K562 (cell line): ENCODE measurements at regions not wholly inside any gene's neighbourhood (a gene's known extent, or its start where the extent isn't known, plus 50 kb on each side); places are given as distances from the start of the nearest gene placed in this dataset.

ENCODE experiments used
- ATAC-seq: fragments of 200-7000 bp; cut with Tn5 transposase; 3 replicates; pipeline ENCODE4 v1.9.1; 2020; ENCODE audit warnings: moderate library complexity
- BruUV-seq: library from RNA; stranded (reverse); fragments of 400-500 nt; replicated peaks from 2 replicates; lab custom pipeline; 2021; lab: Mats Ljungman, UMichigan
- CTCF ChIA-PET: fragments of 300-600 bp; formaldehyde crosslinking; extraction: SDS; loops from one replicate; lab custom pipeline; 2021; ENCODE audit warnings: low intra/inter-chr PET ratio; lab: Yijun Ruan, JAX
- POLR2A ChIA-PET: fragments of 300-600, 350-650 bp; sonication (Branson Sonifier 250); formaldehyde crosslinking; extraction: SDS; loops from one replicate; lab custom pipeline; 2021; ENCODE audit warnings: antibody characterized with exemption, inconsistent platforms; lab: Yijun Ruan, JAX
- DNase-seq, 4 experiments: peaks; one replicate each; pipeline versions ENCODE4 v3.0.0 to v3.0.0-alpha.2; 2011 to 2018; ENCODE audit warnings: low spot score in 3 of 4, mixed read lengths in 3 of 4; ENCODE audit errors: extremely low read depth in 1 of 4
- FAIRE-seq: peaks from 2 replicates; lab custom pipeline; 2011; peaks lifted over from hg19 to GRCh38; lab: Jason Lieb, UNC
- H2AFZ ChIP-seq: 2 replicates; pipeline ENCODE4 v1.6.0; 2011; ENCODE audit warnings: low read depth, low read length, control low read depth, inconsistent platforms
- H3K27ac ChIP-seq: fragments of 200-600 bp; 3 replicates; pipeline ENCODE4 v1.8.0; 2011; ENCODE audit warnings: low read depth, mild to moderate bottlenecking, control low read depth, inconsistent platforms, low read length, moderate library complexity, mixed read lengths; ENCODE audit errors: extremely low read depth
- H3K27me3 ChIP-seq, 2 experiments: fragments of 300-600 bp in 1 of 2; 2 replicates in 1 of 2; 3 replicates in 1 of 2; pipeline versions ENCODE4 v1.6.0 to v1.8.0; 2011; ENCODE audit warnings: inconsistent platforms in 2 of 2, low read length in 2 of 2, mild to moderate bottlenecking in 1 of 2, mixed read lengths in 1 of 2, moderate library complexity in 1 of 2; ENCODE audit not compliant: control insufficient read depth in 2 of 2, insufficient read depth in 2 of 2
- H3K36me3 ChIP-seq: fragments of 300-600 bp; 3 replicates; pipeline ENCODE4 v1.8.0; 2011; ENCODE audit warnings: mild to moderate bottlenecking, low read length, inconsistent platforms; ENCODE audit not compliant: control insufficient read depth, insufficient read depth
- H3K4me1 ChIP-seq, 2 experiments: fragments of 200-600 bp in 1 of 2; replicated peaks in 1 of 2; 2 replicates in 1 of 2; 3 replicates in 1 of 2; pipeline versions ENCODE4 v1.5.1 to v1.8.0; 2011; ENCODE audit warnings: inconsistent platforms in 2 of 2, low read length in 2 of 2, mild to moderate bottlenecking in 1 of 2, mixed read lengths in 1 of 2, moderate library complexity in 1 of 2; ENCODE audit not compliant: control insufficient read depth in 2 of 2, insufficient read depth in 2 of 2
- H3K4me2 ChIP-seq: 2 replicates; pipeline ENCODE4 v1.6.1; 2011; ENCODE audit warnings: low read length, control low read depth, inconsistent platforms, mixed read lengths; ENCODE audit not compliant: insufficient read depth
- H3K4me3 ChIP-seq: fragments of 200-600 bp; sonication (generic), shearing (Covaris generic); 2 replicates; pipeline ENCODE4 v1.5.1; 2016; ENCODE audit warnings: control low read depth, inconsistent platforms
- H3K79me2 ChIP-seq: fragments of 200-600 bp; 3 replicates; pipeline ENCODE4 v1.8.0; 2011; ENCODE audit warnings: low read length, inconsistent platforms; ENCODE audit not compliant: control insufficient read depth, insufficient read depth
- H3K9ac ChIP-seq, 2 experiments: 2 replicates each; pipeline versions ENCODE4 v1.6.0 to v1.6.1; 2011; ENCODE audit warnings: low read depth in 2 of 2, low read length in 2 of 2, control low read depth in 1 of 2, inconsistent platforms in 1 of 2, mild to moderate bottlenecking in 1 of 2, mixed read lengths in 1 of 2; ENCODE audit not compliant: insufficient read depth in 1 of 2
- H3K9me1 ChIP-seq: one replicate; pipeline ENCODE4 v1.6.0; 2011; ENCODE audit warnings: inconsistent platforms, mild to moderate bottlenecking, low read length, moderate library complexity; ENCODE audit not compliant: control insufficient read depth, insufficient read depth
- H3K9me3 ChIP-seq: replicated peaks from 2 replicates; pipeline ENCODE4 v1.5.1; 2011; ENCODE audit warnings: low read depth, low read length, inconsistent platforms; ENCODE audit not compliant: control insufficient read depth, insufficient read depth
- H4K20me1 ChIP-seq: replicated peaks from 2 replicates; pipeline ENCODE4 v1.6.1; 2011; ENCODE audit warnings: low read length, inconsistent platforms, mixed read lengths; ENCODE audit not compliant: control insufficient read depth, insufficient read depth
- CBFA2T2 ChIP-seq: fragments of 450-650 bp; conservative IDR thresholded peaks from 2 replicates; pipeline ENCODE4 v1.6.1; 2017; ENCODE audit warnings: mild to moderate bottlenecking
- DMBX1 ChIP-seq: fragments of 250-450 bp; sonication (Bioruptor Pico); IDR thresholded peaks from 2 replicates; pipeline ENCODE4 v1.8.0; 2022; ENCODE audit warnings: inconsistent platforms, mild to moderate bottlenecking, moderate library complexity, borderline replicate concordance
- EGR1 ChIP-seq: fragments of 450-650 bp; conservative IDR thresholded peaks from 2 replicates; pipeline ENCODE4 v1.6.1; 2017; ENCODE audit warnings: mild to moderate bottlenecking
- ETS2 ChIP-seq: IDR thresholded peaks from 2 replicates; pipeline ENCODE4 v1.6.1; 2016; ENCODE audit warnings: borderline replicate concordance, missing genetic modification characterization, mild to moderate bottlenecking, moderate library complexity, missing compliant biosample characterization; ENCODE audit not compliant: poor library complexity, severe bottlenecking
- GATAD2B ChIP-seq: fragments of 450-650 bp; IDR thresholded peaks from 2 replicates; pipeline ENCODE4 v1.6.1; 2017; ENCODE audit warnings: mild to moderate bottlenecking, borderline replicate concordance
- HDAC2 ChIP-seq: fragments of 450-650 bp; IDR thresholded peaks from 2 replicates; pipeline ENCODE4 v1.6.1; 2016; ENCODE audit warnings: mild to moderate bottlenecking
- HDAC3 ChIP-seq: fragments of 450-650 bp; IDR thresholded peaks from 2 replicates; pipeline ENCODE4 v1.6.1; 2018; ENCODE audit warnings: borderline replicate concordance, mild to moderate bottlenecking, moderate library complexity; ENCODE audit not compliant: partially characterized antibody
- MCM5 ChIP-seq: fragments of 450-650 bp; IDR thresholded peaks from 2 replicates; pipeline ENCODE4 v1.6.1; 2016; ENCODE audit warnings: low read depth
- NCOA4 ChIP-seq: fragments of 450-650 bp; IDR thresholded peaks from 2 replicates; pipeline ENCODE4 v1.6.1; 2018; ENCODE audit warnings: mild to moderate bottlenecking; ENCODE audit not compliant: partially characterized antibody
- NCOR1 ChIP-seq: fragments of 450-650 bp; IDR thresholded peaks from 2 replicates; pipeline ENCODE4 v1.6.1; 2016; ENCODE audit warnings: mild to moderate bottlenecking, moderate library complexity
- POLR2AphosphoS2 ChIP-seq: IDR thresholded peaks from 2 replicates; pipeline ENCODE4 v1.6.1; 2012; ENCODE audit warnings: low read length, improper control_type of control experiment
- POLR2G ChIP-seq: fragments of 200-400 bp; formaldehyde crosslinking; IDR thresholded peaks from 2 replicates; pipeline ENCODE4 v1.6.1; 2017; ENCODE audit warnings: low read depth, mild to moderate bottlenecking, antibody characterized with exemption, low read length, moderate library complexity
- PURB ChIP-seq: sonication (generic); formaldehyde crosslinking; IDR thresholded peaks from 2 replicates; pipeline ENCODE4 v1.9.0; 2021; ENCODE audit warnings: low read depth, mild to moderate bottlenecking, missing genetic modification reagents
- RB1 ChIP-seq: fragments of 450-650 bp; IDR thresholded peaks from 2 replicates; pipeline ENCODE4 v1.6.1; 2017; ENCODE audit warnings: low read depth, mild to moderate bottlenecking
- SETDB1 ChIP-seq: IDR thresholded peaks from one replicate; pipeline ENCODE4 v1.6.1; 2012; ENCODE audit warnings: low read length, control low read depth, inconsistent platforms
- ZBTB8A ChIP-seq: fragments of 450-650 bp; IDR thresholded peaks from 2 replicates; pipeline ENCODE4 v1.6.1; 2018; ENCODE audit warnings: mild to moderate bottlenecking, moderate library complexity; ENCODE audit not compliant: partially characterized antibody
- ZKSCAN1 ChIP-seq: fragments of 150-350 bp; IDR thresholded peaks from 2 replicates; pipeline ENCODE4 v1.6.1; 2016; ENCODE audit warnings: low read depth, low read length
- ZNF263 ChIP-seq: sonication (generic); formaldehyde crosslinking; IDR thresholded peaks from 2 replicates; pipeline ENCODE4 v1.8.0; 2022; ENCODE audit warnings: mild to moderate bottlenecking, missing genetic modification reagents, borderline replicate concordance
- ZNF436 ChIP-seq: fragments of 250-450, 450-650 bp; sonication (Bioruptor Pico); formaldehyde crosslinking; IDR thresholded peaks from 2 replicates; pipeline ENCODE4 v1.7.0; 2020; ENCODE audit warnings: mild to moderate bottlenecking
- WGBS: fragments of 100-300 bp; shearing (Covaris generic); methylation state at CpG from one replicate; pipeline ENCODE4 v1.1.6; 2016; ENCODE audit warnings: low coverage, mixed read lengths; ENCODE audit not compliant: insufficient coverage; ENCODE audit errors: missing lambda C conversion rate; 5-methylcytosine and 5-hydroxymethylcytosine counted together
- in situ Hi-C: fragments of 300-500 bp; cut with MboI; formaldehyde crosslinking; loops from 4 replicates; pipeline ENCODE4 v1.15.0; 2018; ENCODE audit warnings: inconsistent platforms, mixed read lengths
- intact Hi-C: fragments of 100-400 bp; cut with micrococcal nuclease; formaldehyde crosslinking; loops from 2 replicates; pipeline ENCODE4 v1.14.2; 2022
- TF ChIP-seq, protein P1 (sequence below), 2 experiments: fragments of 450-650 bp in 1 of 2; sonication (generic) in 1 of 2; formaldehyde crosslinking; conservative IDR thresholded peaks; 2 replicates each; pipeline versions ENCODE4 v1.4.0 to v1.8.1; 2020 to 2022; ENCODE audit warnings: mild to moderate bottlenecking in 1 of 2, missing genetic modification reagents in 1 of 2

DNA sequence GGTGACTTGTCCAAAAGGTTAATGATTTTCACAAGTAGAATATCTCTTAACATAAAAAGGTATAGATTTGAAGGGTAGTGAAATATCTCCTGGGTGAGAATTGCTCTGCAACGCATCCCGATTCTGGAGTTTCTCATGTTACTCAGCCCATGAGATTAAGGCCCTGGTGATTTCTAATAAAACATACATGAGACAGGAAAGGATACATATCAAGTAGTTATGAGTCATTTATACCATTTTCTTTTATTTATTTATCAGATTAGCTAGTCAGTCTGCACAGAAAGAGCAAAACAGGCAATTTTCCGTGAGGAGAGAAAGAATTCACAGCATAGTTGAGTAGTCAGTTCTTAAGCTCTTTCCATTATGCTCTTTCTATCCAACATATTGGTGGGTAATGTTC is 535.6 kb upstream of the ATP2B1 start (continued):
- TF ChIP-seq ZBTB8A: no peak
- TF ChIP-seq SETDB1: no peak
- no peak for TF ChIP-seq POLR2G
- no peak for TF ChIP-seq ZKSCAN1
- no peak for TF ChIP-seq POLR2AphosphoS2
- no peak for TF ChIP-seq MCM5
- no peak for TF ChIP-seq HDAC2
- TF ChIP-seq, protein P1, sequence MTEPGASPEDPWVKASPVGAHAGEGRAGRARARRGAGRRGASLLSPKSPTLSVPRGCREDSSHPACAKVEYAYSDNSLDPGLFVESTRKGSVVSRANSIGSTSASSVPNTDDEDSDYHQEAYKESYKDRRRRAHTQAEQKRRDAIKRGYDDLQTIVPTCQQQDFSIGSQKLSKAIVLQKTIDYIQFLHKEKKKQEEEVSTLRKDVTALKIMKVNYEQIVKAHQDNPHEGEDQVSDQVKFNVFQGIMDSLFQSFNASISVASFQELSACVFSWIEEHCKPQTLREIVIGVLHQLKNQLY (CRISPR knock-in tag; conservative IDR thresholded peaks at IDR 0.05): no peak
- no peak for TF ChIP-seq DMBX1 (CRISPR knock-in tag)
- TF ChIP-seq NCOR1: no peak

DNA sequence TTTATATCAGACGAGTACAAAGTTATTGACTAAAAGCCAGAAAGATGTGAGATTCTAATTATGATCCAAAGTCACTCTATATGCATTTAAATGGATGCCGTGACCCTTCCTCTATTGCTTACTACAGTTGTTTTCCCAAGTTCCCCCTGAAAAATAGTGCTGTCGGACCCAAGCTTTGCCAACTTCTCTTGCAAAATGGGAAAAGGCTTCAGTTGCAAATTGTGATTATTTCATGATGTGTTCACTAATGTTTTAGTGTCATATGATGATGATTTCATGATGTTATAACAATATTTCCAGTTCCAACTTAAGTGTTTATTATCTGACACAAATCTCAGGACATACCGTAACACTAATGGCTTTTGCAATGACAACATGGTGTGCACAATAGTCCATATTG is 534.6 kb upstream of the ATP2B1 start:
- BruUV-seq: no TSS peak
- intact Hi-C loops: no loop called here
- no peak for FAIRE-seq
- H2AFZ ChIP-seq: no peak overlapping the region
- H3K4me3 ChIP-seq: no peak overlapping the region
- CTCF ChIA-PET: no interaction called here
- no peak for ATAC-seq
- no peak for DNase-seq
- WGBS: 3% methylated on average over 4 of the region's 4 CpGs
- no peak for TF ChIP-seq ZNF263
- TF ChIP-seq ETS2 (tag): no peak
- no peak for TF ChIP-seq NCOA4
- TF ChIP-seq PURB (CRISPR knock-in tag): no peak
- TF ChIP-seq EGR1: no peak
- TF ChIP-seq HDAC3: no peak
- TF ChIP-seq ZNF436: no peak
- TF ChIP-seq GATAD2B: no peak
- TF ChIP-seq CBFA2T2: no peak
- no peak for TF ChIP-seq RB1
- TF ChIP-seq, all 486 proteins: peak for 0
- no peaks in the 10 kb centered on the region; the same call in 1 of the 2 replicates for H3K9me3 ChIP-seq
- H3K36me3 ChIP-seq: no peaks in the 10 kb centered on the region
- POLR2A ChIA-PET: no interaction called here
- no peaks in the 10 kb centered on the region for H3K79me2 ChIP-seq
- no peak overlapping the region for H3K4me2 ChIP-seq
- no peaks in the 10 kb centered on the region for H4K20me1 ChIP-seq
- H3K9me1 ChIP-seq: no peaks in the 10 kb centered on the region
- no peaks in the 10 kb centered on the region for H3K27me3 ChIP-seq
- in situ Hi-C loops: no loop called here
- H3K27ac ChIP-seq: no peak overlapping the region
- no peak overlapping the region for H3K9ac ChIP-seq
- no peaks in the 10 kb centered on the region for H3K4me1 ChIP-seq
